ENCODE measurements at regions not wholly inside any gene's neighbourhood (a gene's known extent, or its start where the extent isn't known, plus 50 kb on each side); places are given as distances from the start of the nearest gene placed in this dataset.

DNA sequence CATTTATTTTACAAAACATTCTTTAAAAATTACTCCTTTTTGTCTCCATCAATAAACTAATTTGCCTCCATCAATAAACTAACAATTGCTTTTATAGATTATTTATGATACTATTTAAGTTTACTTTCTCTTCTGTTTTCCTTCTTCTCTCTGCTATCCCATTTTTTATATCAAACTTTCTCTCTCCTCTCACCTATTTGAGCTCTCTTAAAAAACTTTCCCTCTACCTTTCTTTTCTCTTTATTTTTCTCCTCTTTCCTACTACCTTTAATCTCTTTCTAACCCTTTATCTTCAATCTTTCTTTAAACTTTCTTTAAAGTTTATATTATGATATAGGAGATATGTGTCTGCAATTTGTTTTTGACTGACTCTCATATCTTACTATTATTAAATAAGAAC lies 566.4 kb downstream of the DACH1 start:
- CTCF ChIA-PET: no interaction called here
- POLR2A ChIA-PET: no interaction called here
- no peak overlapping the region for H3K4me3 ChIP-seq (ENCODE audit: low read depth, low read length)
- no peaks in the 10 kb centered on the region for H3K9me3 ChIP-seq (ENCODE audit: control insufficient read depth, insufficient read depth, low read depth, low read length)
- H3K4me1 ChIP-seq (ENCODE audit: control insufficient read depth, insufficient read depth, low read length): no peaks in the 10 kb centered on the region
- no peaks in the 10 kb centered on the region for H3K36me3 ChIP-seq (ENCODE audit: control insufficient read depth in 2 of 2, insufficient read depth in 1 of 2, low read length in 2 of 2)
- H3K27ac ChIP-seq (ENCODE audit: extremely low read depth, low read depth, low read length): no peak overlapping the region
- TF ChIP-seq ZNF560 (tag by site-specific recombination; IDR thresholded peaks at IDR 0.05; ENCODE audit: borderline replicate concordance): no peak
- peak; percentile 91 for TF ChIP-seq PRDM1 (tag by site-specific recombination; IDR thresholded peaks at IDR 0.05)

DNA sequence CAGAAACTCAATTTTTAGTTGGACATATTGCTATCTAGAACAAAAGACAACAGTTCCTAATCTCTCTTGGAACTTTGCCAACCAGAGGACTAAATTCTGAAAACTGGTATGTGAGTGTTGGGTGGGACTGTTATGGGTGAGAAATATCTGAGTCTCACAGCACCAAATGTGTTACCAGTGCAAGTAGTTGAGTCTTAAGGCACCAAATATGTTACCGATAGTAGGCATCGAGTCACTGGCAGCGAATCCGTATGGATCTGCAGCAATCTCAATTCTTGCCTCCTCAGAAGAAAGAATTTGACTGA lies 575.2 kb downstream of the DACH1 start:
- H3K4me1 ChIP-seq (ENCODE audit: control insufficient read depth, insufficient read depth, low read length): no peaks in the 10 kb centered on the region
- POLR2A ChIA-PET: no interaction called here
- CTCF ChIA-PET: no interaction called here
- H3K36me3 ChIP-seq (ENCODE audit: control insufficient read depth in 2 of 2, insufficient read depth in 1 of 2, low read length in 2 of 2): no peaks in the 10 kb centered on the region
- TF ChIP-seq ZNF621 (tag by site-specific recombination; IDR thresholded peaks at IDR 0.05) (no peak), ZNF433 (tag by site-specific recombination; IDR thresholded peaks at IDR 0.05; ENCODE audit: low read depth) (no peak), ZNF140 (tag by site-specific recombination; IDR thresholded peaks at IDR 0.05) (no peak), ZNF544 (tag by site-specific recombination; IDR thresholded peaks at IDR 0.05) (no peak), BCL6B (tag by site-specific recombination; IDR thresholded peaks at IDR 0.05) (no peak), ZNF843 (tag by site-specific recombination; IDR thresholded peaks at IDR 0.05) (no peak), ZNF701 (tag by site-specific recombination; IDR thresholded peaks at IDR 0.05) (no peak), IKZF3 (tag by site-specific recombination; IDR thresholded peaks at IDR 0.05) (no peak), ZNF513 (tag by site-specific recombination; IDR thresholded peaks at IDR 0.05) (no peak), ZNF747 (tag by site-specific recombination; IDR thresholded peaks at IDR 0.05) (no peak), ZNF404 (tag by site-specific recombination; IDR thresholded peaks at IDR 0.05) (no peak), YY2 (tag by site-specific recombination; IDR thresholded peaks at IDR 0.05) (no peak), PRDM1 (tag by site-specific recombination; IDR thresholded peaks at IDR 0.05) (no peak), ZNF501 (tag by site-specific recombination; IDR thresholded peaks at IDR 0.05) (no peak)
- TF ChIP-seq, protein P1, sequence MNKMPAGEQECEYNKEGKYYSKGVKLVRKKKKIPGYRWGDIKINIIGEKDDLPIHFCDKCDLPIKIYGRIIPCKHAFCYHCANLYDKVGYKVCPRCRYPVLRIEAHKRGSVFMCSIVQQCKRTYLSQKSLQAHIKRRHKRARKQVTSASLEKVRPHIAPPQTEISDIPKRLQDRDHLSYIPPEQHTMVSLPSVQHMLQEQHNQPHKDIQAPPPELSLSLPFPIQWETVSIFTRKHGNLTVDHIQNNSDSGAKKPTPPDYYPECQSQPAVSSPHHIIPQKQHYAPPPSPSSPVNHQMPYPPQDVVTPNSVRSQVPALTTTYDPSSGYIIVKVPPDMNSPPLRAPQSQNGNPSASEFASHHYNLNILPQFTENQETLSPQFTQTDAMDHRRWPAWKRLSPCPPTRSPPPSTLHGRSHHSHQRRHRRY (tag by site-specific recombination; IDR thresholded peaks at IDR 0.05): no peak
- TF ChIP-seq, protein P2, sequence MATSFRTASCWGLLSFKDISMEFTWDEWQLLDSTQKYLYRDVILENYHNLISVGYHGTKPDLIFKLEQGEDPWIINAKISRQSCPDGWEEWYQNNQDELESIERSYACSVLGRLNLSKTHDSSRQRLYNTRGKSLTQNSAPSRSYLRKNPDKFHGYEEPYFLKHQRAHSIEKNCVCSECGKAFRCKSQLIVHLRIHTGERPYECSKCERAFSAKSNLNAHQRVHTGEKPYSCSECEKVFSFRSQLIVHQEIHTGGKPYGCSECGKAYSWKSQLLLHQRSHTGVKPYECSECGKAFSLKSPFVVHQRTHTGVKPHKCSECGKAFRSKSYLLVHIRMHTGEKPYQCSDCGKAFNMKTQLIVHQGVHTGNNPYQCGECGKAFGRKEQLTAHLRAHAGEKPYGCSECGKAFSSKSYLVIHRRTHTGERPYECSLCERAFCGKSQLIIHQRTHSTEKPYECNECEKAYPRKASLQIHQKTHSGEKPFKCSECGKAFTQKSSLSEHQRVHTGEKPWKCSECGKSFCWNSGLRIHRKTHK (tag by site-specific recombination; IDR thresholded peaks at IDR 0.05): no peak
- TF ChIP-seq, protein P3, sequence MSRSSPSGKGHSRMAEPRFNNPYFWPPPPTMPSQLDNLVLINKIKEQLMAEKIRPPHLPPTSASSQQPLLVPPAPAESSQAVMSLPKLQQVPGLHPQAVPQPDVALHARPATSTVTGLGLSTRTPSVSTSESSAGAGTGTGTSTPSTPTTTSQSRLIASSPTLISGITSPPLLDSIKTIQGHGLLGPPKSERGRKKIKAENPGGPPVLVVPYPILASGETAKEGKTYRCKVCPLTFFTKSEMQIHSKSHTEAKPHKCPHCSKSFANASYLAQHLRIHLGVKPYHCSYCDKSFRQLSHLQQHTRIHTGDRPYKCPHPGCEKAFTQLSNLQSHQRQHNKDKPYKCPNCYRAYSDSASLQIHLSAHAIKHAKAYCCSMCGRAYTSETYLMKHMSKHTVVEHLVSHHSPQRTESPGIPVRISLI (tag by site-specific recombination; IDR thresholded peaks at IDR 0.05): no peak
- no peak overlapping the region for H3K4me3 ChIP-seq (ENCODE audit: low read depth, low read length)
- H3K9me3 ChIP-seq (ENCODE audit: control insufficient read depth, insufficient read depth, low read depth, low read length): no peaks in the 10 kb centered on the region
- no peak overlapping the region for H3K27ac ChIP-seq (ENCODE audit: extremely low read depth, low read depth, low read length)

Measured in HEK293 (cell line).